ENCODE measurements at regions not wholly inside any gene's neighbourhood (a gene's known extent, or its start where the extent isn't known, plus 50 kb on each side); places are given as distances from the start of the nearest gene placed in this dataset.

DNA sequence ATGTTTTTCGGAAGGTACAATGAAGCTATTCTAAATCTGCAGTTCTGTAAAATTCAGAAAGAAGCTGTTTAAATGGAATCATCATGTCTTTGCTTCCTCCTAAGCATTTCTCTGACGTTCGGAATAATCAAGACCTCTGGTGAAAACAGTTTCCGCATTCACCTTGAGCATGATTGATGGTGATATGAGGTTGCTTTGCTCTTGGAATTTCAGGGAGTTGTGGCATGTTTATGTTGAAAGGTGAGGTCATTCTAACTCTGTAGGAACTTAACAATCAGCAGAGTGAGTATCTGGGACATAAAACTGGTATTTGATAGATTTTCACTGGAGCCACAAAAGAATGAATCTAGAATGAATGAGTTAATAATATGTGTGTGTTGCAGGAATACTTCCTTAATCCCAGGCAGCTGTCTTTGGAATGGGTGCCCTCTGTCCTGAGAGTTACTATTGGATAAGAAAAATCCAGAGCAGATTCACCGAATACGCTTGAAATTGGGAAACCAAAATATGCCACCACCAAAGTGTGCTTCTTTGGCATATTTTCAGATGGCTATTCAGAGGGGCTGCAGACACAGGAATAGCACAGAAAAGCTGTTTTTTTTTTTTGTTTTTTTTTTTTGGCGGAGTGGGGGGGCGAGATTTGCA lies 599.1 kb downstream of the CCER1 start:
- no peak for DNase-seq (ENCODE audit: low spot score)
- in situ Hi-C loops (cut with HindIII; ENCODE audit: low sequenced_read_pairs) = no loop called here

- DNase-seq (ENCODE audit: low spot score) = no peak
- in situ Hi-C loops (cut with HindIII; ENCODE audit: low sequenced_read_pairs) = no loop called here
Observed at GRCh38 chr12:90343966-90344365, 611.0 kb downstream of the CCER1 start.

- in situ Hi-C loops (cut with HindIII; ENCODE audit: low sequenced_read_pairs) = no loop called here
Observed at GRCh38 chr12:90342081-90342480, 612.9 kb downstream of the CCER1 start.

DNA sequence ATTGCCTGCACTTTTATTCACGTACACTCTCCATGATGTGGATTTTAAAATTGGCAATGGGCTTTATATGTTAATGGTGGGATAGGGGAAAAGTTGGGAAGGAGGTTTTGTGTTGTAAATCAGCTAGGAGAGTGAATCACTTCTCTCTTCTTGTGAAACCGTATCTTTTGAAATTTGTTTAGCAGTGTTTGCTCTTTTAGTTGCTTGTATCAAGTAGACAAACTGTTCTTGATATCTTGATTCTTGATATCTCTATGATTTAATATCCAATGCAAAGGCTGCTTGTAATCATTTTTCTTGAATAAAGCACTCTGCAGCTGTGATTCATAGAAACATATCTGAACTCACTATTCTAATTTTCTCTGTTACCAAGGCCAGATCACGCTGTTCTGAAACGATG lies 615.1 kb downstream of the CCER1 start:
- in situ Hi-C loops (cut with HindIII; ENCODE audit: low sequenced_read_pairs) = no loop called here
- DNase-seq (ENCODE audit: low spot score) = no peak

More at GRCh38 chr12:90342081-90342480, 612.9 kb downstream of the CCER1 start:
- no peak for DNase-seq (ENCODE audit: low spot score)

GRCh38 chr12:90338365-90338764 lies 616.6 kb downstream of the CCER1 start:
- no peak for DNase-seq (ENCODE audit: low spot score)
- in situ Hi-C loops (cut with HindIII; ENCODE audit: low sequenced_read_pairs) = no loop called here

DNA sequence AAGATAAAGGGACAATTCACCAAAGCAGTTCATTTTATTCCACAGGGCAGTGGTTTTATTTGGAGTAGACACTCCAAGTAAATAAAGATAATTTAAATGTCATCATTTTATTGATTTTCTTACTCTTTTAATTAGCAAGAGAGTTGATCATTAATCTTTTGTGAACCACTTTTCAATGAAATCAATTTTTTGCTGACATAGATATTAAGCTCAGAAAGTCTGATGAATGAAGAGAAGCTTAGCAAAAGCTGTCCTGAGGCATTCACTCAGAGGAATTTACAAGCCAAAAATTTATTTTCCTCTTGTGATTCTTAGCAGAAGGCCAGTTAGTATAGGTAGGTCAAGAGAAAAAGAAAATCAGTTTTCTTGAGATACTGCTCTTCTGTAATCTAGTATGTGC lies 618.0 kb downstream of the CCER1 start:
- in situ Hi-C loops (cut with HindIII; ENCODE audit: low sequenced_read_pairs) = no loop called here
- peak; percentile 25 for DNase-seq (ENCODE audit: low spot score)

DNA sequence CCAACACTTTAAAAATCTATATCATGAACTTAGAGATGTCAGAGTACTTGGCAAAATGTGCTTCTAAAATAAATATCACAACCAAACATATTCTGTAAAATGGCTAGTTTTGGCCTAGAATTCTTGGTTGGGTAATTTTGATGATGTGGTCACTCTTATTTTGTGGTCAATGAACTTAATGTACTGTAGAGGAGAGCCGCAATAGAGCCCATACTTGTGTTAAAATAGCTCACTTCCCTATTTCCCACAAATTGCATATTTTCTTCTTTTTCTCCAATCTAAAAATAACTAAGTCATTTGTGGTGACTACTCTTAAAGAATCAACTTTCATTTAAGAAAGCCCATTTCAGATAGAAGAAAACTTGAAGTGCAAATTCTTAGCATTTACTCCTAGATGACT lies 619.4 kb downstream of the CCER1 start:
- DNase-seq (ENCODE audit: low spot score) = no peak
- in situ Hi-C loops (cut with HindIII; ENCODE audit: low sequenced_read_pairs) = no loop called here

- in situ Hi-C loops (cut with HindIII; ENCODE audit: low sequenced_read_pairs) = no loop called here
- no peak for DNase-seq (ENCODE audit: low spot score)
Observed at GRCh38 chr12:90333939-90334338, 621.0 kb downstream of the CCER1 start.

DNA sequence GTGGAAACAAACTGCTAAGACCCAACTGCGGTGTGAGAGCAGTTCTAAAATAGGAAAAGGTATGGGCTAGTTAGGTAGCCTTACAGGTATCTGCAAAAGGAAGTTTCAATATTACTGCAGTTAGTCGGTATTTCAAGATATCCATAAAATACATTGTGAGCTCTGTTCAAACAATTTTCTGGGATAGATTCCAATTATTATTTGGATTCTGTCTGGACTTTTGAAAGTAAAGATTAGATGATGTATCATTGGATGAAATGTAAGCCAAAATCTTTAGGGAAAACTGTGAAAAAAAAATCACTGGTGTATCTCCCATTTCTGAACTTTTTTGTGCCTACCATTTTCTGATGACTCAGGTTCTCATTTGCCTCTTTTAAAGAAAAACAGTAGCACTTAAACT lies 621.6 kb downstream of the CCER1 start:
- in situ Hi-C loops (cut with HindIII; ENCODE audit: low sequenced_read_pairs) = no loop called here
- DNase-seq (ENCODE audit: low spot score) = no peak

DNA sequence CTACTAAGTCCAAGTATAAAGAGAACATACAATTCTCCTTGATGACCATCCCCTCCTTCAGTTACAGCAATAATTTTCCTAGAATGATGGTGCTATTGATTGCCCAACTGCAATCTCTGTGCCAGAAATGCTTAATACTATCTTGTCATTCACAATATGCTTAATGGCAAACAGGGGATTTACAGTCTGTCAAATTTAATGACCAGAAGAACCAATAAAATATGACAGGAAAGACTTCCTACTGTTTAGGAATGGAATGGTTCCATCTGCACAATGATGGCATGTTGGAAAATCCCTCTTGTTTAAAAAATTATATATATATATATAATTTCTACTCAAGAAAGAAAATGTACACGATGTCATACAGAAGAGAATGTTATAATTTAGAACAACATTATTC lies 623.2 kb downstream of the CCER1 start:
- in situ Hi-C loops (cut with HindIII; ENCODE audit: low sequenced_read_pairs) = no loop called here
- peak; percentile 42 for DNase-seq (ENCODE audit: low spot score)

GRCh38 chr12:90331262-90331661 lies 622.6 kb upstream of the ATP2B1 start:
- DNase-seq (ENCODE audit: low spot score) = peak; percentile 63
- in situ Hi-C loops (cut with HindIII; ENCODE audit: low sequenced_read_pairs) = no loop called here

GRCh38 chr12:90327793-90328743 lies 619.4 kb upstream of the ATP2B1 start:
- in situ Hi-C loops (cut with HindIII; ENCODE audit: low sequenced_read_pairs) = no loop called here
- no peak for DNase-seq (ENCODE audit: low spot score)

DNA sequence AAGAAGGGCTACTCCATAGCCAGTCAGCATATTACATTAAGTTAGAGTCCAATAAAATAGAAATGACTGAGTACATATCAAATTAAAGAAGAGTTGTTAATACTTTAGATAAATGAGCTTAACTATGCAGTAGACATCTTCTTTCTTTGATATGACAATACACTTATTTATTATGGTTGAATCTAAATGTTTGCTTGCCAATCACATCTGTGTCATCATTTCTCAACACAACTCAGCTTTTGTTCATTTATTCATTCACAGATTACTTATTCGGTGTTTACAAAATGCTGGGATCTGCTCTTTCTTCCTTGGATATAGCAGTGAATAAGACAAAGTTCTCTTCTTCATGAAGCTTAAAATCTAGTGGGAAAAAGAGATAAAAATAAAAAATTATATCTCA lies 614.6 kb upstream of the ATP2B1 start:
- in situ Hi-C loops (cut with HindIII; ENCODE audit: low sequenced_read_pairs) = no loop called here
- no peak for DNase-seq (ENCODE audit: low spot score)

DNA sequence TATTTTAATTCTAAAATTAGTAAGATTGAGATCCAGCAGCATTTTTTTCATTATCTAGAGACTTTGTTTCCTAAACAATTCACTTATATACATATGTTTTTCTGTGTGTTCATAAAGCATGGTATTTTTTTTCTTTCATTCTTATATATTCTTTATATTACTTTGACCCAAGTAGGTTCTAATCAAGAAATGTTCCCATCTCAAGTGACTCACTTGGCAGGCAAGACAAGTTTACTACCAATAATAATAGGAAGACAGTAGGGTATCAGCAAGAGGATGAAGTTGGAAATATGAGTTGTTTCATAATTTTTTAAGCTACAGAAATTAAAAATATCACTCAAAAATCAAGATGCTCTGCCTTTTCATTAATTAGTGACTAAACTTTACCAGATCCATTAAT lies 613.4 kb upstream of the ATP2B1 start:
- in situ Hi-C loops (cut with HindIII; ENCODE audit: low sequenced_read_pairs) = no loop called here
- DNase-seq (ENCODE audit: low spot score) = no peak

GRCh38 chr12:90321369-90321768 lies 612.7 kb upstream of the ATP2B1 start:
- in situ Hi-C loops (cut with HindIII; ENCODE audit: low sequenced_read_pairs) = no loop called here
- DNase-seq (ENCODE audit: low spot score) = no peak

GRCh38 chr12:90311561-90311960 lies 602.9 kb upstream of the ATP2B1 start:
- in situ Hi-C loops (cut with HindIII; ENCODE audit: low sequenced_read_pairs) = no loop called here

DNA sequence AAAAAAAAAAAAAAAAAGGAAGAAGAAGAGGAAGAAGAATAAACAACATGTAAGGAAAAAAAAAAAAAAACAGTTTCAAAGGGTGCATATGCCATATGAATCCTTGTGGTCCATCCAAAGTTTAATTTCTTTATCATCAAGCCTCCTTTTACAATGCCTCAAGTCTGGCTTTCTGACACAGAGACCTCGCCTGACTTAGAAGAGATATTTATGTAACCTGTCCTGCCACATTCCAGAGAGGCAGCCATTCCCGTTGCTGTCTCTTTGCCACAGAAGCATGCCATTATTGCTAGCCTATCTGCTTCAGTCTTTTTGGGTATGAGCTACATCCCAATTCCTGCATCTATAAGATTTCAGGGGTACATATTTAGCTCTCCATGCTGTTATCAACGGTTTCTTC lies 596.7 kb upstream of the ATP2B1 start:
- in situ Hi-C loops (cut with HindIII; ENCODE audit: low sequenced_read_pairs) = no loop called here
- no peak for DNase-seq (ENCODE audit: low spot score)

More at GRCh38 chr12:90311561-90311960, 602.9 kb upstream of the ATP2B1 start:
- DNase-seq (ENCODE audit: low spot score) = no peak

DNA sequence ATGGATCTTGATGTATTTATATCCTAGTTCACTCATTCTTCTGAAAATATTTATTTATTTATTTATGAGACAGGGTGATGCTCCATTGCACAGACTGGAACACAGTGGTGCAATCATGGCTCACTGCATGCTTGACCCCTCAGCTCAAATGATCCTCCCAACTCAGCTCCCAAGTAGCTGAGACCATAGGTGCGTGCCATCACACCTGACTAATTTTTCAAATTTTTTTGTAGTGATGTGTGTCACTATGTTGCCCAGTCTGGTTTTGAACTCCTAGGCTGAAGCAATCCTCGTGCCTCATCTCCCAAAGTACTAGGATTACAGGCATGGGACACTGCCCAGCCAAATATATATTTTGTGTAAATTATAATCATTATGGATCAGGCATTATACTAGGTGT lies 595.6 kb upstream of the ATP2B1 start:
- in situ Hi-C loops (cut with HindIII; ENCODE audit: low sequenced_read_pairs) = no loop called here
- DNase-seq (ENCODE audit: low spot score) = no peak

- no peak for DNase-seq (ENCODE audit: low spot score)
- in situ Hi-C loops (cut with HindIII; ENCODE audit: low sequenced_read_pairs) = no loop called here
Observed at GRCh38 chr12:90303771-90304170, 595.1 kb upstream of the ATP2B1 start.

GRCh38 chr12:90301561-90302133 lies 593.0 kb upstream of the ATP2B1 start:
- in situ Hi-C loops (cut with HindIII; ENCODE audit: low sequenced_read_pairs) = no loop called here

More at GRCh38 chr12:90301561-90302133, 593.0 kb upstream of the ATP2B1 start:
- DNase-seq (ENCODE audit: low spot score) = no peak
